ENCODE measurements at regions not wholly inside any gene's neighbourhood (a gene's known extent, or its start where the extent isn't known, plus 50 kb on each side); places are given as distances from the start of the nearest gene placed in this dataset.

DNA sequence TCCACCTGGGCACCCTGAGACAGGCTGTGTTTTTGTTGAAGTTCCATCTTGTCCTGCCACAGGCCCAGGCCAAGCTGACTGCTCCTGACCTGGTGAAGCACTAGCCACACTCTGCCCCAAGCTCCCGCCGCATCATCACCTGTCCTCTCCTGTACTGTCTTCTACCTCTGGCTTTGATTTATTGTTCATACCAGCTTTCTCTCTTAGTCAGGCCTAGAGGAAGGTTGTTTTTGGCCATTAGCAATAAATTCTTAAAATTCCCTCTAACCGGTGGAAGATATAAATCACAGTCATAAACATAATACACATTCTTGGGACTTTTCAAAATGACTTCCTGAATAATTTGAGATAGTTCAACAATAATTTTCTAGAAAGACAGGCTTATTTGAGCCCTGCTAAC, 169.4 kb downstream of the DAD1 start:
- Histone ChIP-seq H3K4me1 (ENCODE audit: control insufficient read depth in 1 of 2, insufficient read depth in 2 of 2, low read length in 2 of 2) (no peaks in the 10 kb centered on the region), H3K9me3 (ENCODE audit: control insufficient read depth in 1 of 2, low read length in 2 of 2) (no peaks in the 10 kb centered on the region), H3K36me3 (ENCODE audit: control insufficient read depth in 1 of 2, insufficient read depth in 2 of 2, low read length in 2 of 2) (no peaks in the 10 kb centered on the region), H3K27me3 (ENCODE audit: control insufficient read depth in 1 of 2, insufficient read depth in 2 of 2, low read length in 2 of 2) (no peaks in the 10 kb centered on the region), H3K4me3 (ENCODE audit: low read depth in 1 of 2, low read length in 2 of 2) (no peak overlapping the region), H3K27ac (ENCODE audit: low read depth, low read length) (no peak overlapping the region), H3K9ac (ENCODE audit: low read depth in 1 of 2, low read length in 2 of 2) (no peak overlapping the region)

- Histone ChIP-seq H3K4me1 (ENCODE audit: control insufficient read depth in 1 of 2, insufficient read depth in 2 of 2, low read length in 2 of 2) (no peaks in the 10 kb centered on the region), H3K27me3 (ENCODE audit: control insufficient read depth in 1 of 2, insufficient read depth in 2 of 2, low read length in 2 of 2) (no peaks in the 10 kb centered on the region), H3K9me3 (ENCODE audit: control insufficient read depth in 1 of 2, low read length in 2 of 2) (no peaks in the 10 kb centered on the region), H3K9ac (ENCODE audit: low read depth in 1 of 2, low read length in 2 of 2) (no peak overlapping the region), H3K36me3 (ENCODE audit: control insufficient read depth in 1 of 2, insufficient read depth in 2 of 2, low read length in 2 of 2) (no peaks in the 10 kb centered on the region), H3K27ac (ENCODE audit: low read depth, low read length) (no peak overlapping the region), H3K4me3 (ENCODE audit: low read depth in 1 of 2, low read length in 2 of 2) (no peak overlapping the region)
Observed at GRCh38 chr14:22418631-22419030, 170.4 kb downstream of the DAD1 start.

- Histone ChIP-seq H3K27me3 (ENCODE audit: control insufficient read depth in 1 of 2, insufficient read depth in 2 of 2, low read length in 2 of 2) (no peaks in the 10 kb centered on the region), H3K9me3 (ENCODE audit: control insufficient read depth in 1 of 2, low read length in 2 of 2) (no peaks in the 10 kb centered on the region), H3K4me3 (ENCODE audit: low read depth in 1 of 2, low read length in 2 of 2) (no peak overlapping the region), H3K9ac (ENCODE audit: low read depth in 1 of 2, low read length in 2 of 2) (no peak overlapping the region), H3K27ac (ENCODE audit: low read depth, low read length) (no peak overlapping the region), H3K4me1 (ENCODE audit: control insufficient read depth in 1 of 2, insufficient read depth in 2 of 2, low read length in 2 of 2) (no peaks in the 10 kb centered on the region), H3K36me3 (ENCODE audit: control insufficient read depth in 1 of 2, insufficient read depth in 2 of 2, low read length in 2 of 2) (no peaks in the 10 kb centered on the region)
Observed at GRCh38 chr14:22417914-22418313, 171.1 kb downstream of the DAD1 start.

- Histone ChIP-seq H3K4me3 (ENCODE audit: low read depth in 1 of 2, low read length in 2 of 2) (no peak overlapping the region), H3K27me3 (ENCODE audit: control insufficient read depth in 1 of 2, insufficient read depth in 2 of 2, low read length in 2 of 2) (no peaks in the 10 kb centered on the region), H3K36me3 (ENCODE audit: control insufficient read depth in 1 of 2, insufficient read depth in 2 of 2, low read length in 2 of 2) (no peaks in the 10 kb centered on the region), H3K9me3 (ENCODE audit: control insufficient read depth in 1 of 2, low read length in 2 of 2) (no peaks in the 10 kb centered on the region), H3K9ac (ENCODE audit: low read depth in 1 of 2, low read length in 2 of 2) (no peak overlapping the region), H3K4me1 (ENCODE audit: control insufficient read depth in 1 of 2, insufficient read depth in 2 of 2, low read length in 2 of 2) (no peaks in the 10 kb centered on the region), H3K27ac (ENCODE audit: low read depth, low read length) (no peak overlapping the region)
Observed at GRCh38 chr14:22416193-22416592, 172.8 kb downstream of the DAD1 start.

GRCh38 chr14:22415605-22415959, 173.4 kb downstream of the DAD1 start:
- H3K27me3 ChIP-seq (ENCODE audit: control insufficient read depth in 1 of 2, insufficient read depth in 2 of 2, low read length in 2 of 2) = no peaks in the 10 kb centered on the region
- H3K9me3 ChIP-seq (ENCODE audit: control insufficient read depth in 1 of 2, low read length in 2 of 2) = no peaks in the 10 kb centered on the region
- no peak overlapping the region for H3K9ac ChIP-seq (ENCODE audit: low read depth in 1 of 2, low read length in 2 of 2)
- H3K4me1 ChIP-seq (ENCODE audit: control insufficient read depth in 1 of 2, insufficient read depth in 2 of 2, low read length in 2 of 2) = no peaks in the 10 kb centered on the region
- no peak overlapping the region for H3K4me3 ChIP-seq (ENCODE audit: low read depth in 1 of 2, low read length in 2 of 2)
- no peaks in the 10 kb centered on the region for H3K36me3 ChIP-seq (ENCODE audit: control insufficient read depth in 1 of 2, insufficient read depth in 2 of 2, low read length in 2 of 2)
- no peak overlapping the region for H3K27ac ChIP-seq (ENCODE audit: low read depth, low read length)

DNA sequence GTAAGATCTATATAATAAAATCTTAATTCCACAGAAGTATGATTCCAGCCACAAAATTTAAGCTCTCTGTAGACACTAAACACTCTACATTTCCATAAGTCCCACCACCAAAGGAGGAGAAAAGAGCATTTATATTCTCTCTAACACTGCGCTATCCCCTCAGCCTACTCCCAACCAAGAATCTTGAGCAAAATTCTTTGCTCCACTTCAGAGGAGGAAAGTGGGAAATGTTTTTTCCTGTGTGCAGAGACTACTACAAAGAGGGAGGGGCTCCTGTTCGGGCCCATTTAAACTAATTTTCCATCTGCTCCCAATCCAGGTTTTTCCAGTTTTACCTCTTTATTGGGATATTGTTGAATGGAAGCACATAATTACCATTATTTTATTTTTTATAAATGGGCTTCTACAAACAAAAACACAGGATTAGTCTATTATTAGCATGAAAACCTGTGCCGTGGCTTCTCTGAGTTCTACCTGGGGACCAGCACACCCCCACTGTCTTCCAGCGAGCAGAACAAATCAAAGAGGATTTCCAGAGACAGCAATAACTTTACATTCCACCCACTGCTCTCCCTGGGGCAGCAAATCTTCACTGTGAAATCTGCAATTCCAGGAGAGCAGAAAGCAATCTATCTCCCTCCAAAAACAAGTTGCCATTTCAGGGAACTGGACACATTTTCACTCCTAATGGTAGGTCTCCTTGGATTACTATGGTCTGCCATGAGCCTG, 174.0 kb downstream of the DAD1 start:
- Histone ChIP-seq H3K27me3 (ENCODE audit: control insufficient read depth in 1 of 2, insufficient read depth in 2 of 2, low read length in 2 of 2) (no peaks in the 10 kb centered on the region), H3K4me3 (ENCODE audit: low read depth in 1 of 2, low read length in 2 of 2) (no peak overlapping the region), H3K27ac (ENCODE audit: low read depth, low read length) (no peak overlapping the region), H3K4me1 (ENCODE audit: control insufficient read depth in 1 of 2, insufficient read depth in 2 of 2, low read length in 2 of 2) (no peaks in the 10 kb centered on the region), H3K9me3 (ENCODE audit: control insufficient read depth in 1 of 2, low read length in 2 of 2) (no peaks in the 10 kb centered on the region), H3K36me3 (ENCODE audit: control insufficient read depth in 1 of 2, insufficient read depth in 2 of 2, low read length in 2 of 2) (no peaks in the 10 kb centered on the region), H3K9ac (ENCODE audit: low read depth in 1 of 2, low read length in 2 of 2) (no peak overlapping the region)

- Histone ChIP-seq H3K36me3 (ENCODE audit: control insufficient read depth in 1 of 2, insufficient read depth in 2 of 2, low read length in 2 of 2) (no peaks in the 10 kb centered on the region), H3K4me1 (ENCODE audit: control insufficient read depth in 1 of 2, insufficient read depth in 2 of 2, low read length in 2 of 2) (no peaks in the 10 kb centered on the region), H3K27me3 (ENCODE audit: control insufficient read depth in 1 of 2, insufficient read depth in 2 of 2, low read length in 2 of 2) (no peaks in the 10 kb centered on the region), H3K27ac (ENCODE audit: low read depth, low read length) (no peak overlapping the region), H3K9ac (ENCODE audit: low read depth in 1 of 2, low read length in 2 of 2) (no peak overlapping the region), H3K9me3 (ENCODE audit: control insufficient read depth in 1 of 2, low read length in 2 of 2) (no peaks in the 10 kb centered on the region), H3K4me3 (ENCODE audit: low read depth in 1 of 2, low read length in 2 of 2) (no peak overlapping the region)
Observed at GRCh38 chr14:22412926-22413411, 176.1 kb downstream of the DAD1 start.

- Histone ChIP-seq H3K27ac (ENCODE audit: low read depth, low read length) (no peak overlapping the region), H3K4me1 (ENCODE audit: control insufficient read depth in 1 of 2, insufficient read depth in 2 of 2, low read length in 2 of 2) (no peaks in the 10 kb centered on the region), H3K36me3 (ENCODE audit: control insufficient read depth in 1 of 2, insufficient read depth in 2 of 2, low read length in 2 of 2) (no peaks in the 10 kb centered on the region), H3K27me3 (ENCODE audit: control insufficient read depth in 1 of 2, insufficient read depth in 2 of 2, low read length in 2 of 2) (no peaks in the 10 kb centered on the region), H3K9ac (ENCODE audit: low read depth in 1 of 2, low read length in 2 of 2) (no peak overlapping the region), H3K9me3 (ENCODE audit: control insufficient read depth in 1 of 2, low read length in 2 of 2) (no peaks in the 10 kb centered on the region), H3K4me3 (ENCODE audit: low read depth in 1 of 2, low read length in 2 of 2) (no peak overlapping the region)
Observed at GRCh38 chr14:22411398-22412055, 177.5 kb downstream of the DAD1 start.

DNA sequence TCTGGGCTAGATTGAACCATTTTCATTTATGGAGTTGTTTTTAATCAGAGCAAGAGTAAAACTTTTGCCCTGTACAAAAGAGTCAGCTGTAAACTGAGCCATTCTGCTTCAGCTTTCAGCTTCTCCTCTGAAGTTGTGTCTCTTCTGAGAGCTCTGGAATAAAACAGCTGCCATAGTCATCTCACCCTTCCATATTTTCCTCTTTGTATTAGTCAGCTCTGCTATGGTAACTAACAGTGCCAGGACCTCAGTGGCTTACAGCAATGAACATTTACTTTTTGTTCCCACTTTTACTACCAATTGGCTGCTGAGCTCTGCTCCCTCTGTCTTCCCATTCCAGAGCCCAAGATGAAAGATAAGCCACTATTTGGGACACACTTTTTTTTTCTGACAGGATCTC, 178.5 kb downstream of the DAD1 start:
- H3K27ac ChIP-seq (ENCODE audit: low read depth, low read length) = no peak overlapping the region
- H3K9ac ChIP-seq (ENCODE audit: low read depth in 1 of 2, low read length in 2 of 2) = no peak overlapping the region
- no peaks in the 10 kb centered on the region for H3K27me3 ChIP-seq (ENCODE audit: control insufficient read depth in 1 of 2, insufficient read depth in 2 of 2, low read length in 2 of 2)

DNA sequence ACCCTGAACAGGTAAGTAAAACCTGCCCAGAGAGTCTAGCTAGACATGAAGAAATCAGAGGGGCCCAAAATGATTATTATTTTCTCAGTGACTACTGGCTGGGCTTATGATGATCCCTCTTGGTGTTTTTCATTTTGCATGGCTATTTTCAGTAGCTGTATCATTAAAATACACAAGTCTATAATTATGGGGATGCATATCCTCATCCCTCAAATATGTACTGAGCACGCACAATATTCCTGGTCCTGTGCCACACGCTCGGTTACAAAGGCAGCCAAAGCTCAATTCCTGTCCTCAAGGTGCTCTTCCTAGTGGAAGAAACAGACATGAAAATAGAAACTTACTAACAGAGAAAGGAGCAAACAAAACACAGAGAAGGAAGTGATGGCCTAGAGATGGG, 180.0 kb downstream of the DAD1 start:
- no peak overlapping the region for H3K27ac ChIP-seq (ENCODE audit: low read depth, low read length)
- H3K36me3 ChIP-seq (ENCODE audit: control insufficient read depth in 1 of 2, insufficient read depth in 2 of 2, low read length in 2 of 2) = no peaks in the 10 kb centered on the region
- H3K4me1 ChIP-seq (ENCODE audit: control insufficient read depth in 1 of 2, insufficient read depth in 2 of 2, low read length in 2 of 2) = no peaks in the 10 kb centered on the region
- H3K4me3 ChIP-seq (ENCODE audit: low read depth in 1 of 2, low read length in 2 of 2) = no peak overlapping the region
- H3K27me3 ChIP-seq (ENCODE audit: control insufficient read depth in 1 of 2, insufficient read depth in 2 of 2, low read length in 2 of 2) = no peaks in the 10 kb centered on the region
- no peak overlapping the region for H3K9ac ChIP-seq (ENCODE audit: low read depth in 1 of 2, low read length in 2 of 2)
- H3K9me3 ChIP-seq (ENCODE audit: control insufficient read depth in 1 of 2, low read length in 2 of 2) = no peaks in the 10 kb centered on the region

More for the DNA sequence above, 178.5 kb downstream of the DAD1 start:
- Histone ChIP-seq H3K36me3 (ENCODE audit: control insufficient read depth in 1 of 2, insufficient read depth in 2 of 2, low read length in 2 of 2) (no peaks in the 10 kb centered on the region), H3K9me3 (ENCODE audit: control insufficient read depth in 1 of 2, low read length in 2 of 2) (no peaks in the 10 kb centered on the region), H3K4me1 (ENCODE audit: control insufficient read depth in 1 of 2, insufficient read depth in 2 of 2, low read length in 2 of 2) (no peaks in the 10 kb centered on the region), H3K4me3 (ENCODE audit: low read depth in 1 of 2, low read length in 2 of 2) (no peak overlapping the region)

Data from duodenal mucosa (tissue), 2 donors.